ENCODE measurements at regions not wholly inside any gene's neighbourhood (a gene's known extent, or its start where the extent isn't known, plus 50 kb on each side); places are given as distances from the start of the nearest gene placed in this dataset.

DNA sequence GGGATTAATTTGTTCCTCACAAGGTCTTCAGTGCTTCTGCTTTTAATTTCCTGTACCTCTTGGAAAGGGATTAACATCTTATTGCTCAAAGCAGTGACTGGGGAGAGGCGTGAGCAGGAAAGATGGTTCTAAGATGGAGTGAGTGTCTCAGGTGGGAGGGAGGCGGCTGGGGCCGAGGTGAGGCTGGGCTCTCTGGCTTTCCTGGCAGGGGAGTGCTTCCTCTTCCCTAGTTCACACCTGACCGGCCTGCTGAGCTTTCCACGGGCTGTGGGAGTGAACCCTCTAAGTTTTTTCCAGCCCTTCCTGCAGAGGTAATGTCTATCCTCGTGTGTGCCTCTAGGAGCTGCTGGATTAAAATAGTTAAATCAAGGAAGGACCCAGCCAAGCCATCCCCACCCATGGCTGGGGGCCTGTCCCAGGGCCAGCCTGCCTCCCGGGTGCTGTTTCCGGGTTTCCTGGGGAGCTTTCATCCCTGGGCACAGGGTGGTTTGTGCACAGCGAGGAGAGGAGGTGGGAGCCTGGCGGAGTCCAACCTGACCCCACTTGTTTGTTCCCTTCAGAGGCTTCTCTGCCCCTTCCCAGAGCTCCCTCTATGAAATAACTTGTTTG lies 179.1 kb downstream of the TFAP2C start:
- TF ChIP-seq POLR2AphosphoS5 (IDR thresholded peaks at IDR 0.05) (no peak), RAD21 (conservative IDR thresholded peaks at IDR 0.05) (no peak), SMC3 (conservative IDR thresholded peaks at IDR 0.05; ENCODE audit: poor library complexity) (no peak)
- TF ChIP-seq, protein P1, sequence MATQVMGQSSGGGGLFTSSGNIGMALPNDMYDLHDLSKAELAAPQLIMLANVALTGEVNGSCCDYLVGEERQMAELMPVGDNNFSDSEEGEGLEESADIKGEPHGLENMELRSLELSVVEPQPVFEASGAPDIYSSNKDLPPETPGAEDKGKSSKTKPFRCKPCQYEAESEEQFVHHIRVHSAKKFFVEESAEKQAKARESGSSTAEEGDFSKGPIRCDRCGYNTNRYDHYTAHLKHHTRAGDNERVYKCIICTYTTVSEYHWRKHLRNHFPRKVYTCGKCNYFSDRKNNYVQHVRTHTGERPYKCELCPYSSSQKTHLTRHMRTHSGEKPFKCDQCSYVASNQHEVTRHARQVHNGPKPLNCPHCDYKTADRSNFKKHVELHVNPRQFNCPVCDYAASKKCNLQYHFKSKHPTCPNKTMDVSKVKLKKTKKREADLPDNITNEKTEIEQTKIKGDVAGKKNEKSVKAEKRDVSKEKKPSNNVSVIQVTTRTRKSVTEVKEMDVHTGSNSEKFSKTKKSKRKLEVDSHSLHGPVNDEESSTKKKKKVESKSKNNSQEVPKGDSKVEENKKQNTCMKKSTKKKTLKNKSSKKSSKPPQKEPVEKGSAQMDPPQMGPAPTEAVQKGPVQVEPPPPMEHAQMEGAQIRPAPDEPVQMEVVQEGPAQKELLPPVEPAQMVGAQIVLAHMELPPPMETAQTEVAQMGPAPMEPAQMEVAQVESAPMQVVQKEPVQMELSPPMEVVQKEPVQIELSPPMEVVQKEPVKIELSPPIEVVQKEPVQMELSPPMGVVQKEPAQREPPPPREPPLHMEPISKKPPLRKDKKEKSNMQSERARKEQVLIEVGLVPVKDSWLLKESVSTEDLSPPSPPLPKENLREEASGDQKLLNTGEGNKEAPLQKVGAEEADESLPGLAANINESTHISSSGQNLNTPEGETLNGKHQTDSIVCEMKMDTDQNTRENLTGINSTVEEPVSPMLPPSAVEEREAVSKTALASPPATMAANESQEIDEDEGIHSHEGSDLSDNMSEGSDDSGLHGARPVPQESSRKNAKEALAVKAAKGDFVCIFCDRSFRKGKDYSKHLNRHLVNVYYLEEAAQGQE (IDR thresholded peaks at IDR 0.05; ENCODE audit: borderline replicate concordance), result no peak
- no peak overlapping the region for H3K27ac ChIP-seq (ENCODE audit: low read length)
- H3K9me3 ChIP-seq (ENCODE audit: low read length), result no peaks in the 10 kb centered on the region
- H3K27me3 ChIP-seq (ENCODE audit: insufficient read depth, low read depth, low read length), result no peaks in the 10 kb centered on the region
- no peaks in the 10 kb centered on the region for H3K9me2 ChIP-seq (ENCODE audit: insufficient read depth, low read length)
- H3K36me3 ChIP-seq (ENCODE audit: insufficient read depth, low read length), result no peaks in the 10 kb centered on the region
- no peak overlapping the region for H3K4me2 ChIP-seq (ENCODE audit: low read length)
- H4K20me1 ChIP-seq (ENCODE audit: insufficient read depth), result no peaks in the 10 kb centered on the region
- no peak overlapping the region for H3K4me3 ChIP-seq (ENCODE audit: low read length)
- no peak overlapping the region for H3K9ac ChIP-seq (ENCODE audit: low read length)
- H3K79me2 ChIP-seq (replicated peaks; ENCODE audit: insufficient read depth, low read length), result no peaks in the 10 kb centered on the region
- no peak overlapping the region for H2AFZ ChIP-seq (ENCODE audit: low read depth, low read length)
- H3F3A ChIP-seq (ENCODE audit: insufficient read depth, low read length, poor library complexity, severe bottlenecking), result no peaks in the 10 kb centered on the region

DNA sequence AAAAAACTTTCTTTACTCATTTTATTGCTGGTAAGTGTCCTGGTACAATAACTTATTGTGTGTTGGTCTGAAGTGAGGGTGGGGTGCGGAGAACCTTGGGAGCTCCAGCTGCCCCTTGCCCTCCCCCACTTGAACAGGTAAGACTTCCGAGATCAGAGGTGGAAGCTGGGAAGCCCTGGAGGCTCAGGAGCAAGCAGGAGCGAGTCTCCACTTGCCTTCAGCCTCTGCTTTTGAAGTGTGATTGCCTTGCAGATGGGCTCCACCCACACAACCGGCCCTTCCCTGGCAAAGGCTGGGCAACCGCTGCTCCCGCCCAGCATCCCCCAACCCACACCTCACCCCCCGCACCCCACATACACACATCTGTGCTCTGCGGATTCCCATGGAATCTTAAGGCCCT lies 179.6 kb downstream of the TFAP2C start:
- Histone ChIP-seq H3K36me3 (ENCODE audit: insufficient read depth, low read length) (no peaks in the 10 kb centered on the region), H3K4me2 (ENCODE audit: low read length) (no peak overlapping the region), H3K27ac (ENCODE audit: low read length) (no peak overlapping the region), H4K20me1 (ENCODE audit: insufficient read depth) (no peaks in the 10 kb centered on the region), H3K9me3 (ENCODE audit: low read length) (no peaks in the 10 kb centered on the region), H3K4me3 (ENCODE audit: low read length) (no peak overlapping the region), H2AFZ (ENCODE audit: low read depth, low read length) (no peak overlapping the region), H3F3A (ENCODE audit: insufficient read depth, low read length, poor library complexity, severe bottlenecking) (no peaks in the 10 kb centered on the region), H3K27me3 (ENCODE audit: insufficient read depth, low read depth, low read length) (no peaks in the 10 kb centered on the region), H3K9ac (ENCODE audit: low read length) (no peak overlapping the region), H3K9me2 (ENCODE audit: insufficient read depth, low read length) (no peaks in the 10 kb centered on the region), H3K79me2 (replicated peaks; ENCODE audit: insufficient read depth, low read length) (no peaks in the 10 kb centered on the region)
- TF ChIP-seq RAD21 (conservative IDR thresholded peaks at IDR 0.05) (no peak), MXI1 (conservative IDR thresholded peaks at IDR 0.05; ENCODE audit: poor library complexity, severe bottlenecking) (no peak), POLR2AphosphoS5 (IDR thresholded peaks at IDR 0.05) (no peak), SMC3 (conservative IDR thresholded peaks at IDR 0.05; ENCODE audit: poor library complexity) (no peak), EP300 (conservative IDR thresholded peaks at IDR 0.05; ENCODE audit: poor library complexity, severe bottlenecking) (no peak), TAF1 (IDR thresholded peaks at IDR 0.05; ENCODE audit: low read depth) (no peak), EZH2 (IDR thresholded peaks at IDR 0.05; ENCODE audit: borderline replicate concordance, insufficient read depth, low read length, poor library complexity, severe bottlenecking) (no peak)
- TF ChIP-seq, protein P1 (IDR thresholded peaks at IDR 0.05; ENCODE audit: borderline replicate concordance), result no peak
- TF ChIP-seq, protein P2, sequence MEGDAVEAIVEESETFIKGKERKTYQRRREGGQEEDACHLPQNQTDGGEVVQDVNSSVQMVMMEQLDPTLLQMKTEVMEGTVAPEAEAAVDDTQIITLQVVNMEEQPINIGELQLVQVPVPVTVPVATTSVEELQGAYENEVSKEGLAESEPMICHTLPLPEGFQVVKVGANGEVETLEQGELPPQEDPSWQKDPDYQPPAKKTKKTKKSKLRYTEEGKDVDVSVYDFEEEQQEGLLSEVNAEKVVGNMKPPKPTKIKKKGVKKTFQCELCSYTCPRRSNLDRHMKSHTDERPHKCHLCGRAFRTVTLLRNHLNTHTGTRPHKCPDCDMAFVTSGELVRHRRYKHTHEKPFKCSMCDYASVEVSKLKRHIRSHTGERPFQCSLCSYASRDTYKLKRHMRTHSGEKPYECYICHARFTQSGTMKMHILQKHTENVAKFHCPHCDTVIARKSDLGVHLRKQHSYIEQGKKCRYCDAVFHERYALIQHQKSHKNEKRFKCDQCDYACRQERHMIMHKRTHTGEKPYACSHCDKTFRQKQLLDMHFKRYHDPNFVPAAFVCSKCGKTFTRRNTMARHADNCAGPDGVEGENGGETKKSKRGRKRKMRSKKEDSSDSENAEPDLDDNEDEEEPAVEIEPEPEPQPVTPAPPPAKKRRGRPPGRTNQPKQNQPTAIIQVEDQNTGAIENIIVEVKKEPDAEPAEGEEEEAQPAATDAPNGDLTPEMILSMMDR (IDR thresholded peaks at IDR 0.05; ENCODE audit: poor library complexity, severe bottlenecking), result no peak
